ENCODE measurements at regions not wholly inside any gene's neighbourhood (a gene's known extent, or its start where the extent isn't known, plus 50 kb on each side); places are given as distances from the start of the nearest gene placed in this dataset.

DNA sequence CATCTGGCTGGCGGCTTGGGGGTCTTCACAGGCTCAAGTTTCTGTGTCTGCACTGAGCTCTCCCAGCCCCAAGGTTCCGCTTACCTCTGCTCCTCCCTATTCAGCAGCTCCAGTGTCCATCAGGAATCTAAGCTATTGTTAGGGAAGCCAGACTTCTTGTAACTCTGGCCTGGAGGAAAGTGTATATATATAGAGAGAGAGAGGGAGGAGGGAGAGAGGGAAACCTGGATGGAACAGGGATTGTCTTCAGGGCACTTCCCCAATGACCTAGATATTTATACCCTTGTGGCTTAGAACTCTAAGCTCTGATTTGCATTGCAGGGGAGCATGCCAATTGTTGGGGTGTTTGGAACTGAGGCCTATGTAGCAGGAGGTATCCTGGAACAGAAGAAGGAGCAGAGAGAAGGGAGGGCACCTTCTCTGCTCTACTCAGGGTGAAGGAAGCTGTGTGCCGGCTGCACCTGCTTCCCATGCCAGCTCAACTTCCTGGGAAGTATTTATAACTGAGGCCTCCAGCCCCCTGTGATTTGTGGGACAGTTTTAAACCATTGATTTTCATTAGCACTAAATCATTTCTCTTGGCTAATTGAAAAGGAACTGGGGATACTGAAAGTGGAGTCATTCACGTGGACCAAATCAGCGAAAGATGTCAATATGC is 70.9 kb downstream of the NAV1 start:
- no peak for DNase-seq (ENCODE audit: low read depth)
- TF ChIP-seq CTCF (IDR thresholded peaks at IDR 0.05; ENCODE audit: low read length, missing control alignments), result no peak
- no peak overlapping the region for H3K4me3 ChIP-seq (replicated peaks; ENCODE audit: low read depth, low read length)

- no peak for TF ChIP-seq CTCF (IDR thresholded peaks at IDR 0.05; ENCODE audit: low read length, missing control alignments)
- H3K4me3 ChIP-seq (replicated peaks; ENCODE audit: low read depth, low read length), result no peak overlapping the region
- no peak for DNase-seq (ENCODE audit: low read depth)
Observed at GRCh38 chr1:201610858-201611257, 71.9 kb downstream of the NAV1 start.

DNA sequence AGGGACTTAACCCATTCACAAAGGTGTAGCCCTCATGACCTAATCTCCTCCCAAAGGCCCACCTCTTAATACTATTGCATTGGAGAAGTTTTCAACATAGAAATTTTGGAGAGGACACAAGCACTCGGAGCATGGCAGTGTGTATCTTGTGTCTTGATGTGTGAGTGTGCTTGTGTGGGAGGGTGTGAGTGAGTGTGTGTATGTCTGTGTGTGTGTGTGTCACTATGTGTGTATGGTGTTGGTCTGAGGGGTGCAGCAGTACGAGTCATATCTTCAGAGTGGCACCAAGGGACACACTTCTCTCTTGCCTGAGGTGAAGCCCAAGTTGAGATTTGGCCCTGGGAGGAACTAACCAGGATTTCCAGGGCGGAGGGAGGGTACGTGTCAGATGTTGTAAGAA is 73.7 kb downstream of the NAV1 start:
- H3K4me3 ChIP-seq (replicated peaks; ENCODE audit: low read depth, low read length), result no peak overlapping the region
- no peak for TF ChIP-seq CTCF (IDR thresholded peaks at IDR 0.05; ENCODE audit: low read length, missing control alignments)
- DNase-seq (ENCODE audit: low read depth), result no peak

- DNase-seq (ENCODE audit: low read depth), result peak; percentile 37
- TF ChIP-seq CTCF (IDR thresholded peaks at IDR 0.05; ENCODE audit: low read length, missing control alignments), result no peak
- H3K4me3 ChIP-seq (replicated peaks; ENCODE audit: low read depth, low read length), result no peak overlapping the region
Observed at GRCh38 chr1:201614262-201615015, 75.5 kb downstream of the NAV1 start.

DNA sequence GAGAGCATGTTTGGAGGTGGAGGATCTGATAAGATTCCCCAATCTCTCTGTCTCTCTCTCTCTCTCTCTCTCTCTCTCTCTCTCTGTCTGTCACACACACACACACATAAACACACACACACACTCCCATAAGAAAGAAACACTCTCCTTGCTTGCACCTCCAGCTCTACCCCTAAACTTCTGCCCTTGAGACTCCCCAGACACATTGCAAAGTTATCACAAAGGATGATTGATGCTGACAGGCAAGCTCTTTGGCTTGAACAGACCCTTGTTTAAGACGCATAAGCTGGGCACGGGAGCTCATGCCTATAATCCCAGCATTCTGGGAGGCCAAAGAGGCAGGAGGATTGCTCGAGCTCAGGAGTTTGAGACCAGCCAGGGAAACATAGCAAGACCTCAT is 78.2 kb downstream of the NAV1 start:
- DNase-seq (ENCODE audit: low read depth), result no peak
- no peak overlapping the region for H3K4me3 ChIP-seq (replicated peaks; ENCODE audit: low read depth, low read length)
- TF ChIP-seq CTCF (IDR thresholded peaks at IDR 0.05; ENCODE audit: low read length, missing control alignments), result no peak

DNA sequence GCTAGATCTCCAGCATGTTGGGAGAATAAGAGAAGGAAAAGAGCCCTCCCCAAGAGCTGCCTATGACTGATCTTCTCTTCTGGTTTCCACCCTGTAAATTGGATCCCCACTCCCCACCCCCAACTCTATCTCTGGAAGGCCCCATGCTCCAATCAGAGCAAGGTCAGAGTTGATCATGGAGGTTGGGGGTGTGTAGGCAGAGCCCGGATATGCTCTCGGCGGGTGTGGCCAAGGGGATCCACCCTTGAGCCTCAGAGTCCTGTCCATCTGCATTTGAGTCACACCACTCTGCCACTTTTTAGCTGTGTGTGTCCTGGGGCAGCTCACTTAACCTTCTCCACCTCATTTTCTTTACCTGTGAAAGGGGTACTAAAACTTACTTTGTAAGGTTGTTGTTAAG is 79.5 kb downstream of the NAV1 start:
- no peak overlapping the region for H3K4me3 ChIP-seq (replicated peaks; ENCODE audit: low read depth, low read length)
- TF ChIP-seq CTCF (IDR thresholded peaks at IDR 0.05; ENCODE audit: low read length, missing control alignments), result no peak
- DNase-seq (ENCODE audit: low read depth), result no peak

GRCh38 chr1:201618905-201619304 is 80.0 kb downstream of the NAV1 start:
- H3K4me3 ChIP-seq (replicated peaks; ENCODE audit: low read depth, low read length), result no peak overlapping the region
- TF ChIP-seq CTCF (IDR thresholded peaks at IDR 0.05; ENCODE audit: low read length, missing control alignments), result no peak
- no peak for DNase-seq (ENCODE audit: low read depth)
